Chondrocyte (in vitro differentiated cells): ENCODE measurements at regions not wholly inside any gene's neighbourhood (a gene's known extent, or its start where the extent isn't known, plus 50 kb on each side); places are given as distances from the start of the nearest gene placed in this dataset.

Source experiments
- DNase-seq: peaks from one replicate; pipeline ENCODE4 v3.0.0; 2021; ENCODE audit warnings: mixed read lengths, low spot score
- H3K27ac Mint-ChIP-seq: one replicate; pipeline ENCODE4 v1.8.0; 2021; ENCODE audit warnings: mild to moderate bottlenecking, moderate library complexity, mixed read lengths; ENCODE audit not compliant: unreplicated experiment
- H3K27me3 Mint-ChIP-seq: 2 replicates; pipeline ENCODE4 v1.8.0; 2021; ENCODE audit warnings: low read depth, mixed read lengths
- H3K36me3 Mint-ChIP-seq: 2 replicates; pipeline ENCODE4 v1.8.0; 2021; ENCODE audit warnings: low read depth, mixed read lengths
- H3K4me1 Mint-ChIP-seq: 2 replicates; pipeline ENCODE4 v1.8.0; 2021; ENCODE audit warnings: low read depth, mild to moderate bottlenecking, mixed read lengths
- H3K4me3 Mint-ChIP-seq: one replicate; pipeline ENCODE4 v1.8.0; 2021; ENCODE audit warnings: mild to moderate bottlenecking, moderate library complexity, mixed read lengths; ENCODE audit not compliant: unreplicated experiment
- H3K9me3 Mint-ChIP-seq: 2 replicates; pipeline ENCODE4 v1.8.0; 2021; ENCODE audit warnings: low read depth, mixed read lengths
- CTCF ChIP-seq: fragments of 200-600 bp; sonication (generic); IDR thresholded peaks from 2 replicates; pipeline ENCODE4 v1.5.0; 2021; ENCODE audit warnings: antibody characterized with exemption, mild to moderate bottlenecking, moderate library complexity

- no peaks in the 10 kb centered on the region for H3K4me1 Mint-ChIP-seq
- H3K4me3 Mint-ChIP-seq, result no peak overlapping the region
- no peak for DNase-seq
- H3K27me3 Mint-ChIP-seq, result no peaks in the 10 kb centered on the region
- no peak overlapping the region for H3K27ac Mint-ChIP-seq
- TF ChIP-seq CTCF, result no peak
- no peaks in the 10 kb centered on the region for H3K36me3 Mint-ChIP-seq
- H3K9me3 Mint-ChIP-seq, result peaks cover 10% of the 10 kb centered on the region
Observed at GRCh38 chrX:42437211-42437610, 340.8 kb downstream of the PPP1R2C start.

DNA sequence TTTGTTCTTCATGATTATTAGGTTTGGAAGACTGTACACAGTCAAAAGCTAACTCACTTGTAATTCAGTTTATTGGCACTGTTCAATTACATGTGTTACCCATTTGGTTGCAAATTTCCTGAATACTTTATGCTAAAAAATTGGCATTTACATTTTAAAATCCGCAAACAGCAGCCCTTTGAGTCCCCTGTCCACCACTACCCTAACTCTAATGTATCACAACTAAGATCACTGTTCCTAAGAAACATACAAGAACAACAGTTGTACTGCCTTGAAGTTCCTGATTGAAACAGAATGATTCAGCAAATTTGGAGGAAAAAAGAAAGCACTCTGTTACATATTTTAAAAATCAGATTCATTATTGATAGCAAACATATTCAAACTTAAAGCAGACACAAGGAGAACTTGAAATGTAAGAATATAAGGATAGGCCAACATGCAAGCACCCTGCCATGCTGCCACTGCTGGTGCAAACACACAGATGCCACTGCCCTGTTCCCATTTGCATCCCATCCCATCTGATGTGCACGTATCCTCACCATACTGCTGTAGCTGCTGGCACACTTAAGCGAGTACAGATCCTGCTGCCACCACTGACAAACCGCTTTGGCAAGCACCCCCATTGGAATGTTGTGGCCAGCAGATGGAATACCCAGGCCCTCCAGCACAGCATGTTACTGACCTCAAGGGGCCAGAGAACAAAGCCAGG is 343.4 kb downstream of the PPP1R2C start:
- Mint-ChIP-seq H3K36me3 (no peaks in the 10 kb centered on the region), H3K4me3 (no peak overlapping the region), H3K27ac (no peak overlapping the region), H3K4me1 (no peaks in the 10 kb centered on the region), H3K27me3 (no peaks in the 10 kb centered on the region), H3K9me3 (peaks cover 11% of the 10 kb centered on the region)
- no peak for DNase-seq
- TF ChIP-seq CTCF, result no peak

DNA sequence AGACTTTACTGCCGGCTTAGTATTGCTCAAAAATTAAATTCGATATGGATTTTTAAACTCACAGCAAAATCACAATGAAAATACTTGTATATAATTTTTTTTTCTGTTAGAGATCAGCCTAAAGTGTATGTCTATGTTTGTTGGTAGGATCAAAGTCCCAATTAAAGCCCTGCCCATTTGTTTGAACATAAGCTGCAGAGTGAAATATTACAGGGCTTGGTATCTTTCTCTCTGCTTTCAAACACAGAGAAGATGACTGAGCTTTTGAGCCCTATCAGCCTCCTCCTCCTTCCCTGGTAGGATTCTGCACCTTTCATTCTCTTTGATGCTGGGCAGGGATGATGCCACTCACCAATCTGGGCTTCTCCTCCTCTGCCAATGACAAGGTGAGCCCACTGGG is 345.4 kb downstream of the PPP1R2C start:
- no peak overlapping the region for H3K4me3 Mint-ChIP-seq
- H3K27ac Mint-ChIP-seq, result no peak overlapping the region
- H3K4me1 Mint-ChIP-seq, result no peaks in the 10 kb centered on the region
- DNase-seq, result no peak
- H3K27me3 Mint-ChIP-seq, result no peaks in the 10 kb centered on the region
- no peak for TF ChIP-seq CTCF
- H3K36me3 Mint-ChIP-seq, result no peaks in the 10 kb centered on the region
- peaks cover 12% of the 10 kb centered on the region for H3K9me3 Mint-ChIP-seq

GRCh38 chrX:42422961-42423360 is 355.0 kb downstream of the PPP1R2C start:
- H3K36me3 Mint-ChIP-seq, result no peaks in the 10 kb centered on the region
- H3K4me1 Mint-ChIP-seq, result no peaks in the 10 kb centered on the region
- no peak overlapping the region for H3K4me3 Mint-ChIP-seq
- H3K27me3 Mint-ChIP-seq, result no peaks in the 10 kb centered on the region
- no peak overlapping the region for H3K27ac Mint-ChIP-seq
- H3K9me3 Mint-ChIP-seq, result peaks cover 7% of the 10 kb centered on the region
- TF ChIP-seq CTCF, result no peak
- no peak for DNase-seq

DNA sequence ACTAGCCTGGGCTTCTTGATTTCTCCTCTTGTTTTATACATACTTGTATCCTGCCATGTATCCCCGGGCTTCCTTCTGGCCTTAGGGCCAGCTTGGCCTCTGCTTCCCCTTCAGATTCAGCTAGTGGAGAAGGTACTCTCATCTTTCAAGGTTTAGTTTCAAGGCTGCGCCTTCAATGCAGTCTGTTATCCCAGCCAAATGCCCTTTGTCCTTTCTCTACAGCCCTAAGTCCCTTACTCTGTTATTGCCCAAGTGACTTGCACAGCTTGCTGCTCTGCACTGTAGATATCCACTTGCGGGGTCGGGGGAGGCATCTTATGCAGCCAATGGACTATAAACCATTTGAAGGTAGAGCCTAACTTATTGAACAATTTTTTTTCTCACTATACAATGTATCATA is 357.5 kb downstream of the PPP1R2C start:
- Mint-ChIP-seq H3K27me3 (no peaks in the 10 kb centered on the region), H3K27ac (no peak overlapping the region), H3K36me3 (no peaks in the 10 kb centered on the region), H3K4me1 (no peaks in the 10 kb centered on the region), H3K4me3 (no peak overlapping the region), H3K9me3 (peaks cover 9% of the 10 kb centered on the region)
- DNase-seq, result no peak
- TF ChIP-seq CTCF, result no peak
